ENCODE measurements at regions not wholly inside any gene's neighbourhood (a gene's known extent, or its start where the extent isn't known, plus 50 kb on each side); places are given as distances from the start of the nearest gene placed in this dataset.

DNA sequence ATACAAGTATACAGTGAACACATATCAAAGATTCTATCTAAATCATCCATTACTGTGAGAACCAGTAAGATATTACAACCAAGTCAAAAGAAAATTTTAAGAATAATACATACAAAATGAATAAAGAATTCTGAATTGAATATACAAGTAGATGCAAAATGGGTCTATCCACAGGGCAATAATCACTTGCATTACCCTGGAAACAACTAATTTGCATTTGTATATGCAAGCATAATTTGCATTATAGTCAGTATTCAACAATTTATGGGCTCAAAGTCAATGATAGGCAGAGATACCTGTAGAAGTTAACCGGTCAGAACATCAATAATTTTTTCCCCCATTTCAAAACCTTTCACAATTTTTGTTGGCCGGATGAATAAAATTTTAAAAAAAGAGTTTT, 512.2 kb upstream of the ALCAM start:
- no peak for DNase-seq (ENCODE audit: low spot score)

DNA sequence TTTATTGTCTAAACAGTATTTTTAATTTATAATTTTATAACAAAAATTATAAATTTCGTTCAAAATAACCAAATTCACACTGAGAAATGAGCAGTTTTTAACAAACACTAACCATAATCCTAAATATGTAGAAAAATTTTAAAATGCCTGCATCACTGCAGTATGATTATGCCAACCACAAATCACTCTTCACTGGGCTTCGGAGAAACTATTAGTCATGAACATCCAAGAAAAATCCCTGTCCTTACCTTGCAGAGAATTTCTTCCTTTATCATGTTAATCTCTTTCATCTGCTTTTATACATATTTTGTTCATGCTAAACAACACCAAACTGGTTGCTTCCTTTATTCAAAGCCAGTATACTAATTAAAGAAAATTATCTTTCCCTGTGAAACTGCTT, 511.0 kb upstream of the ALCAM start:
- no peak for DNase-seq (ENCODE audit: low spot score)

- DNase-seq (ENCODE audit: low spot score), result no peak
These were observed 510.0 kb upstream of the ALCAM start for GRCh38 chr3:104856741-104857140.

GRCh38 chr3:104868291-104868690, 498.4 kb upstream of the ALCAM start:
- DNase-seq (ENCODE audit: low spot score), result no peak

- DNase-seq (ENCODE audit: low spot score), result no peak
These were observed 496.4 kb upstream of the ALCAM start for GRCh38 chr3:104870276-104870675.

DNA sequence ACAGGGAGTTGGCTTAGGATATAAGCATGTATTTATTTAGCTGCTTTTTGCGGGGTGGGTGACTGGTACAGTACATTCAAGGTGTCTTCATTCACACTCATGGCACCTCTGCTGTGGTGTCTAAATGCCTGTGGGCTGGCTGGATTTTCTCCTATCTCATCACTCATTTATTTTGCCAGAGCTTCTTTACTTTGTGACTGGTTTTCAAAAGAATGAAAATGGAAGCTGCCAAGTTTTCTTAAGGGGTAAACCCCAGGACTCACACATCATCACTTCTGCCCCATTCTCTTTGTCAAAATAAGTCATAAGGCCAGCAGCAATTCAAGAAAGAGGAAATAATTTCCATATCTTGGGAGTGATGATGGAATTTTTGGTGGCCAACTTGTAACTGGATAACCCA, 493.4 kb upstream of the ALCAM start:
- no peak for DNase-seq (ENCODE audit: low spot score)

DNA sequence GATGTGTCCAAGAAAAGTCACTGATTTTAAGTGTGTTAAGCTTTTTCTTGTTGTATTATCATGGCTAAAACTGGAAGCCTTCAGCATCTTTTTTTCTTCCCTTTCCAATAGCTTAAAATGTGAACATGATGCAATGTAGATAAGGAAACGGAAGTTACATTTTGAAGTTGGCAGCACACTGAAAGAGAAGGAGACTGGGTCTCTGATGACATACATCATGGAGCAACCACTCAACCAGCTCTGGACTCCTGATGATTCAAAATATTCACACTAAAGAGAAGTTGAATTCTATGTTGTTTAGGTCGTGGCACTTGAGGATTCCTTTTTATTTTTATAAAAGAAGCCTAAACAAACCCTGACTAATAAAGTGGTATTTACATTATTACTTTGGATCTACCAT, 488.3 kb upstream of the ALCAM start:
- DNase-seq (ENCODE audit: low spot score), result no peak

DNA sequence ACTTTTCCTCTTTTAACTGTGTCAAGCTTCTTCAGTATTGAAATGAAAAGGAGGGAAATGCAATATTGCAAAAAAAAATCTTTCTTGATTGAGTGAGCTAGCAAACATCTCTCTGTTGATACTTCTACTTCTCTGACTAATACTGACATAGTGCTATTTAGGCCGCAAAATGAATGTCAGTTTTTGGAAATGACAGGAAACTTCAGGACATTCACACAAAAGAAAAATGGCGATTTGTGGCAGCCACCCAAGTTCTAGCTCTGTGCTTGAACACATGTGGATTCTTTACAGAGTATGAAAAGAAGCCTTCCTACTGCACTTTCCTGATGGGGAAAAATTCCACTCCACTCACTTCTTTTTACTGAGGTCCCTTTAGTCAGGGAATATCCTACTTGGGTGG, 486.8 kb upstream of the ALCAM start:
- no peak for DNase-seq (ENCODE audit: low spot score)

- DNase-seq (ENCODE audit: low spot score), result no peak
These were observed 481.4 kb upstream of the ALCAM start for GRCh38 chr3:104885214-104885814.

DNA sequence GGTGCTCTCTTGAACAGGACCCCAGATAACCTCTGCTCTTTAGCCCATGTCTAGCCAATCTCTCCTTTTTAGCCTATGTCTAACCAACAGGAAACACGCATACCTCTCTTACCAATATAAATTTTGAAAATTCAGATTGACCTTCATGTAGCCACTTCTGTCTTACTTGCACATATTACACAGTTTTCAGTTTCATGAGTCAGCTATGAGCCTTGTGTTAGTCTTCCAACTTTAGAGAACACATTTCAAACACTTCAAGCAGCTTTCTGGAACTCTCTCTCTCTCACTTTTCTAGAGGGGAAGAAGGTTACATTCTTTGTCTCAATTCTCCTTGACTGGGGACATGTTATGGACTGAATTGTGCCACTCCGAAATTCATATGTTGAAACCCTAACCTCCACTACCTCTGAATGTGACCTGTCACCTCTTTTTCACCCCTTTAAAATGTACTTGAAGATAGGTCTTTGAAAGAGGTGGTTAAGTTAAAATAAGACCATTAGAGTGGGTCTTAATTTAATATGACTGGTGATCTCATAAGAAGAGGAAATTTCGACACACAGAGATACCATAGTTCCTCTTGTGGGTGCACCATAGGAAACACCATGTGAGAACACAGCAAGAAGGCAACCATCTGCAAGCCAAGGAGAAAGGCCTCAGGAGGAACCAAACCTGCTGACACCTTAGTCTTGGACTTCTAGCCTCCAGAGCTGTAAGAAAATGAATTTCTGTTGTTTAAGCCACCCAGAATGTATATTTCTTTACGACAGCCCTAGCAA, 480.3 kb upstream of the ALCAM start:
- no peak for DNase-seq (ENCODE audit: low spot score)

GRCh38 chr3:104887069-104887468, 479.6 kb upstream of the ALCAM start:
- DNase-seq (ENCODE audit: low spot score), result no peak

DNA sequence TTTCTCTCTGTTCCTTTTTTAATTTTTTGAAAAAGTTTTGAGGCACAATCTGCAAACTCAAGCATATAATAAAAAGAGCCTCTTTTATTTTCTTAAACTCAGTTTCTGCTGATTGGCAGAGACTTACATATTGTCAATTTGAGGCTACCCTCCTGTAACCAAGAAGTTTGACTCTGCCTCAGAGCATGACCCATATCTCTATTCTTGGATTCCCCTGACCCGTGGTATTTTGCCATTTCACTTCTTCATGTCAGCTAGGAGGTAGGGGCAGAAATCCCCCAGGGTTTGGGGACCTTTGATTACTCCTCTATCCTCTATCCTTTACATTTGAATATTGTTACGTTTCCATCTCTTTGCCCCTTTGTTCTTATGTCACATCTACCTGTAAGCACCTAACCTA, 479.1 kb upstream of the ALCAM start:
- no peak for DNase-seq (ENCODE audit: low spot score)

GRCh38 chr3:104892044-104892443, 474.7 kb upstream of the ALCAM start:
- no peak for DNase-seq (ENCODE audit: low spot score)

DNA sequence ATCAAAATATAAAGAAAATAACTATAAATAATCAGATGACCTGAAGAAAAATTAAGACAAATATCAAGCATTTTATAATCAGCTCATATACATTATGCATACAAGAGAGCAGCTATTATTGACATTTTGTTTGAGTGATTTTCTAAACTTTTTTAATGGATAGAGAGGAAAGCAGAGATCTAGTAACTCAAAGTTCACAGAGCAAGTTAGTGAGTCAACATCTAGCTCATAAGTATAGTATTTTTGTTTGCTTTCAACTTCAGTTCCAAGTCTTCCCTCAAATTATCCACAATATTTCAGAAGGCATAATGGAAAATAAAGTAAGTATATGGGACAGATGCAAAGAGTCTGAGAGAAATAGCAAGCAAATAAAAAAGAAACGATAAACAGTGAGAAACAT, 470.1 kb upstream of the ALCAM start:
- no peak for DNase-seq (ENCODE audit: low spot score)

DNA sequence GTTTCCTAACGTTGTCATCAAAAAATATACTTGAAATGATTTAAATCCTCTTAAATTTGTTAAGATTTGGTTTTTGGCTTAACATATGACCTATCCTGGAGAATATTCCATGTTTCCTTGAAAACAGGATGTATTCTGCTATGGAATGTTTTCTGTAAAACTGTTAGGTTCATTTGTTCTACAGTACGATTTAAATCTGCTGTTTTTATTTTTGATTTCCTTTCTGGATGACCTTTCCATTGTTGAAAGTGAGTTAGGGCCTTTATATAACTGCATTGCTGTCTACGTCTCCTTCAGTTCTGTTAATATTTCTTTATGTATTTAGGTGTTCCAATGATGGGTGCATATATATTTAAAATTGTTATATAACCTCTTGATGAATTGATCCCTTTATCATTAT, 465.3 kb upstream of the ALCAM start:
- no peak for DNase-seq (ENCODE audit: low spot score)

DNA sequence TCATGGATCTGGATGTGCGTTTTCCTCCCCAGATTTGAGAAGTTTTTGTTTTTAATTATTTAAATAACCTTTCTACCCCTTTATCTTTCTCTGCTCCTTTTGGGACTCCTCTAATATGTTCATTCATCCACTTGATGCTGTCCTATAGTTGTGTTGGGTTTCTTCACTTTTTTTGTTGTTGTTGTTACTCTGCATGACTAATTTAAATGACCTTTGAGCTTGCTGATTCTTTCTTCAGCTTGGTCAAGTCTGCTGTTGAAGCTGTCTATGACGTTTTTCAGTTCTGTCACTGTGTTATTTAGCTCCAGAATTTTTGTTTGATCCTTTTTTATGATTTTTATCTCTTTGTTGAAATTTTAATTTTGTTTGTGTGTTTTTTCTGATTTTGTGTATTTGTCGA, 463.6 kb upstream of the ALCAM start:
- no peak for DNase-seq (ENCODE audit: low spot score)

DNA sequence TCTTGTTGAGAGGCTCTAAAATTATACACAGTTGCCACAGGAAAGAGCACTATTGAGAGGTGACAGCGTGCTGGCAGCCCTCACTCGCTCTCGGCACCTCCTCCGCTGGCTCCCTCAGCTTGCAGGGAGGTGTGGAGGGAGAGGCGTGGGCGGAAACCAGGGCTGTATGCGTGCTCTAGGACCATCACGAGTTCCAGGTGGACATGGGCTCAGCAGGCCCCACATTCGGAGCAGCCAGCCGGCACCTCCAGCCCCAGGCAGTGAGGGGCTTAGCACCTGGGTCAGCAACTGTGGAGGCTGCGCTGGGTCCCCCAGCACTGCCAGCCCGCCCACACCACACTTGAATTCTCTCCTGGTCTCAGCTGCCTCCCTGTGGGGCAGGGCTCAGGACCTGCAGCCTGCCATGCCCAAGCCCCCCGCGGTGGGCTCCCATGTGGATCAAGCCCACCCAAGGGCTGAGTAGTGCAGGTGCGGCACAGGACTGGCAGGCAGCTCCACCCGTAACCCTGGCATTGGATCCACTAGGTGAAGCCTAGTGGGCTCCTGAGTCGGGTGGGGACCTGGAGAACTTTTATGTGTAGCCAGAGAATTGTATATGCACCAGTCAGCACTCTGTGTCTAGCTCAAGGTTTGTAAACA, 460.6 kb upstream of the ALCAM start:
- DNase-seq (ENCODE audit: low spot score), result no peak

GRCh38 chr3:104907507-104907906, 459.2 kb upstream of the ALCAM start:
- DNase-seq (ENCODE audit: low spot score), result no peak

DNA sequence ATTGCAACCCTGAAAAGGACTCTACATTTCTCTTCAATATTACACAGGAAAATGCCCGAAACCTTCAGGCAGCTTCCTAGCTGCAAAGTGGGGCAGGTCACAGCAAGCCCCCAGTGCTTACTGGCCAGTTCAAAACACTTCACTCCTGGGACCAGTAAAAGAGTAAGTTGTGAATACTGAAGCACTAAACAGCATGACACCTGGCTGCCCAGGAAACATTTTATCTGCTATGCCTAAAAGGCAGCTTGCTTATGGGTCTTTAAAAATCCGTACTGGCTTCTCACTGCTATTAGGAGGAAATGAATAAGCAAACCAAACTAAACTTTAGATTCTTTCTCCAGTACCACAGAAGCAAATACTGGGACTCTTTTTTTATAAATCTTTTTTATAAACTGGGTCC, 457.9 kb upstream of the ALCAM start:
- no peak for DNase-seq (ENCODE audit: low spot score)

- DNase-seq (ENCODE audit: low spot score), result no peak
These were observed 457.5 kb upstream of the ALCAM start for GRCh38 chr3:104909198-104909597.

GRCh38 chr3:104909721-104910120, 457.0 kb upstream of the ALCAM start:
- DNase-seq (ENCODE audit: low spot score), result no peak

DNA sequence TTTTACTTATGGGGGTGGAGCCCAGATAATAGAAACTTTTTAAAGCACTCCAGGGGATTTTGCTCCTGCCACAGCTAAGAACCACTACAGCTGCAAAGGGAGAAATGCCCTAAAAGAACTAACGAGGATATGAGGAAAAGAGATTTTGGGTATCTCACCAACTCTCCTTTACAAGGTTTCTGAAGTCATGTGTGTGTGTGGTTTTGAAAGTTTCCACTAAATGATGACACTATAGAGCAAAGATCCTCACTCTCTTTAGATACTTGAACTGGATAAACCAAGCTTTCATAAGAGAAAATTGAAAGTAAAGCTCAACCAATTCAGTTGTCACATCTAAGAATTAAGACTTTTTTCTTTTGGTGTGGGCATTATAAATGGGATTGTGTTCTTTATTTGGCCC, 455.3 kb upstream of the ALCAM start:
- no peak for DNase-seq (ENCODE audit: low spot score)

GRCh38 chr3:104916971-104917370, 449.7 kb upstream of the ALCAM start:
- DNase-seq (ENCODE audit: low spot score), result no peak

DNA sequence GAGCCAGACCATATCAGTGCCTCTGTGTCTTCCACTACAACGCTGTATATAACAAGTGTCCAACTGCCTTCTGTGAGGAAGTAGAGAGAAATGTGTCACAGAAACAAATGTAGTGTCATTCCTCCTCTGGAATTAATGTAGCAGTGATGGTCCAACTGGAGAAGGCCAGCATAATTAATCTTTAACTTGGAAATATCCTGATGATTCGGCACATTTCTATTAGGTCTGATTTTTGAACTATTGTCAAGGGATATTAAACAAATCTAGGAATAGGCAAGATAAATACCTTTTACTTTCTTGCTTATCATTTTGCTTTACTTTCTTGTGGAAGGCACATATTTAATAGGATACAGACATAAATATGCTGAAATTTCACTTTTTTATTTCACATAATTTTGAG, 446.2 kb upstream of the ALCAM start:
- DNase-seq (ENCODE audit: low spot score), result no peak

Measured in ecto neural progenitor cell (in vitro differentiated cells).